A549 (cell line): ENCODE measurements at regions not wholly inside any gene's neighbourhood (a gene's known extent, or its start where the extent isn't known, plus 50 kb on each side); places are given as distances from the start of the nearest gene placed in this dataset.
"Not testable (repeated sequence)": the region's sequence is repeated elsewhere in the genome, so short reads cannot be mapped to it uniquely, and the experiment has no call there.

Experiments used
- ATAC-seq, 2 experiments: fragments of 200-7000 bp in 1 of 2; fragments of >200 bp in 1 of 2; cut with Nextera tagmentation in 1 of 2; cut with Tn5 transposase in 1 of 2; 3 replicates each; pipeline versions ENCODE4 v1.8.0 to v1.9.1; 2018 to 2020; ENCODE audit warnings: mild to moderate bottlenecking in 1 of 2, moderate library complexity in 1 of 2
- CTCF ChIA-PET: fragments of 300-600 bp; sonication (Branson Sonifier 250); formaldehyde crosslinking; extraction: SDS; loops from one replicate; lab custom pipeline; 2021; ENCODE audit warnings: antibody characterized with exemption, inconsistent platforms; lab: Yijun Ruan, JAX
- POLR2A ChIA-PET: fragments of 350-600 bp; formaldehyde crosslinking; extraction: SDS; loops from one replicate; lab custom pipeline; 2021; ENCODE audit warnings: antibody characterized with exemption, inconsistent platforms; lab: Yijun Ruan, JAX
- DNase-seq, 2 experiments: peaks; one replicate each; pipeline versions ENCODE4 v3.0.0 to v3.0.0-alpha.2; 2011 to 2016; ENCODE audit warnings: low read depth in 1 of 2, low spot score in 1 of 2
- FAIRE-seq: peaks from 2 replicates; lab custom pipeline; 2011; peaks lifted over from hg19 to GRCh38; lab: Jason Lieb, UNC
- H3K27ac ChIP-seq, 2 experiments: fragments of >200 bp; sonication (Bioruptor Twin); formaldehyde crosslinking; 3 replicates each; pipeline ENCODE4 v1.5.1; 2016 to 2017
- H3K4me1 ChIP-seq: fragments of >200 bp; sonication (Bioruptor Twin); formaldehyde crosslinking; 3 replicates; pipeline ENCODE4 v1.6.1; 2016
- H3K4me2 ChIP-seq: fragments of >200 bp; sonication (Bioruptor Twin); formaldehyde crosslinking; 3 replicates; pipeline ENCODE4 v1.6.1; 2016
- H3K4me3 ChIP-seq: fragments of >200 bp; sonication (Bioruptor Twin); formaldehyde crosslinking; 3 replicates; pipeline ENCODE4 v1.5.1; 2016
- H3K9me3 ChIP-seq: fragments of >200 bp; sonication (Bioruptor Twin); formaldehyde crosslinking; 3 replicates; pipeline ENCODE4 v1.6.1; 2016
- BCL3 ChIP-seq: fragments of >200 bp; sonication (Bioruptor Twin); formaldehyde crosslinking; IDR thresholded peaks from 3 replicates; pipeline ENCODE4 v1.6.1; 2016
- BHLHE40 ChIP-seq: IDR thresholded peaks from 2 replicates; pipeline ENCODE4 v1.6.1; 2012; ENCODE audit warnings: low read depth, low read length, inconsistent platforms
- CBX2 ChIP-seq: fragments of 200-600 bp; sonication (generic); IDR thresholded peaks from 2 replicates; pipeline ENCODE4 v1.6.1; 2016; ENCODE audit warnings: low read depth, mild to moderate bottlenecking, borderline replicate concordance
- CBX8 ChIP-seq: fragments of 200-600 bp; sonication (generic); IDR thresholded peaks from 2 replicates; pipeline ENCODE4 v1.6.1; 2016
- CEBPB ChIP-seq, 2 experiments: fragments of >200 bp in 1 of 2; sonication (Bioruptor Twin) in 1 of 2; formaldehyde crosslinking in 1 of 2; IDR thresholded peaks; 2 replicates each; pipeline ENCODE4 v1.6.1; 2012 to 2016
- CTCF ChIP-seq: fragments of >200 bp; sonication (Bioruptor Twin); formaldehyde crosslinking; IDR thresholded peaks from 3 replicates; pipeline ENCODE4 v1.5.1; 2016
- EHF ChIP-seq: fragments of 250-450 bp; sonication (Bioruptor Pico); IDR thresholded peaks from 2 replicates; pipeline ENCODE4 v1.5.0; 2020; ENCODE audit warnings: mild to moderate bottlenecking
- EHMT2 ChIP-seq: fragments of 200-600 bp; sonication (generic); IDR thresholded peaks from 2 replicates; pipeline ENCODE4 v1.6.1; 2016; ENCODE audit warnings: antibody characterized with exemption, low read depth, mild to moderate bottlenecking, moderate library complexity
- ELK1 ChIP-seq: fragments of 150-350 bp; IDR thresholded peaks from 2 replicates; pipeline ENCODE4 v1.6.1; 2014; ENCODE audit warnings: low read depth, mild to moderate bottlenecking, low read length
- FOSB ChIP-seq: fragments of 250-450 bp; sonication (Bioruptor Pico); IDR thresholded peaks from 2 replicates; pipeline ENCODE4 v1.5.0; 2020; ENCODE audit warnings: mild to moderate bottlenecking, moderate library complexity
- FOXS1 ChIP-seq: fragments of 250-450 bp; sonication (Bioruptor Pico); IDR thresholded peaks from 2 replicates; pipeline ENCODE4 v1.5.0; 2020; ENCODE audit warnings: mild to moderate bottlenecking, moderate library complexity
- HEYL ChIP-seq: fragments of 250-450 bp; sonication (Bioruptor Pico); IDR thresholded peaks from 2 replicates; pipeline ENCODE4 v1.8.0; 2021; ENCODE audit warnings: mild to moderate bottlenecking, moderate library complexity
- HOXB5 ChIP-seq: fragments of 250-450 bp; sonication (Bioruptor Pico); IDR thresholded peaks from 2 replicates; pipeline ENCODE4 v1.5.0; 2020; ENCODE audit warnings: mild to moderate bottlenecking, moderate library complexity
- KDM1A ChIP-seq: fragments of 200-600 bp; sonication (generic); IDR thresholded peaks from 2 replicates; pipeline ENCODE4 v1.6.1; 2016; ENCODE audit warnings: low read depth, mild to moderate bottlenecking
- KDM5A ChIP-seq: fragments of 200-600 bp; sonication (generic); IDR thresholded peaks from 2 replicates; pipeline ENCODE4 v1.6.1; 2016; ENCODE audit warnings: antibody characterized with exemption, mild to moderate bottlenecking
- MAFK ChIP-seq: fragments of 450-650 bp; IDR thresholded peaks from 2 replicates; pipeline ENCODE4 v1.6.1; 2014; ENCODE audit not compliant: partially characterized antibody
- NR3C1 ChIP-seq: fragments of >200 bp; sonication (Bioruptor Twin); formaldehyde crosslinking; IDR thresholded peaks from 3 replicates; pipeline ENCODE4 v1.6.1; 2017
- PHF8 ChIP-seq: fragments of 200-600 bp; sonication (generic); IDR thresholded peaks from 2 replicates; pipeline ENCODE4 v1.6.1; 2016; ENCODE audit warnings: low read depth, mild to moderate bottlenecking, antibody characterized with exemption, moderate library complexity, borderline replicate concordance
- RARB ChIP-seq: fragments of 250-450 bp; sonication (Bioruptor Pico); IDR thresholded peaks from 2 replicates; pipeline ENCODE4 v1.8.0; 2021; ENCODE audit warnings: mild to moderate bottlenecking, moderate library complexity
- RFX5 ChIP-seq: fragments of 450-650 bp; IDR thresholded peaks from 2 replicates; pipeline ENCODE4 v1.7.1; 2014; ENCODE audit warnings: antibody characterized with exemption, mild to moderate bottlenecking, moderate library complexity
- RNF2 ChIP-seq: fragments of 200-600 bp; sonication (generic); IDR thresholded peaks from 2 replicates; pipeline ENCODE4 v1.6.1; 2016; ENCODE audit warnings: low read depth, mild to moderate bottlenecking, antibody characterized with exemption, moderate library complexity, borderline replicate concordance
- SMC3 ChIP-seq: fragments of >200 bp; sonication (Bioruptor Twin); formaldehyde crosslinking; IDR thresholded peaks from 3 replicates; pipeline ENCODE4 v1.6.1; 2018; ENCODE audit warnings: inconsistent platforms
- TFCP2L1 ChIP-seq: fragments of 250-450 bp; sonication (Bioruptor Pico); IDR thresholded peaks from 2 replicates; pipeline ENCODE4 v1.5.0; 2021; ENCODE audit warnings: mild to moderate bottlenecking
- ZC3H11A ChIP-seq: fragments of 450-650 bp; IDR thresholded peaks from 2 replicates; pipeline ENCODE4 v1.6.1; 2014; ENCODE audit warnings: antibody characterized with exemption, mild to moderate bottlenecking
- WGBS: methylation state at CpG from one replicate; pipeline ENCODE4 v1.1.6; 2017; ENCODE audit errors: missing lambda C conversion rate; 5-methylcytosine and 5-hydroxymethylcytosine counted together
- TF ChIP-seq, protein P1 (sequence below): IDR thresholded peaks from 2 replicates; pipeline ENCODE4 v1.6.1; 2012
- TF ChIP-seq, protein P2 (sequence below): IDR thresholded peaks from 2 replicates; pipeline ENCODE4 v1.6.1; 2012; ENCODE audit warnings: low read depth, borderline replicate concordance

GRCh38 chr7:32648408-32649156 is 153.3 kb downstream of the AVL9 start:
- no peak for DNase-seq
- CTCF ChIA-PET, result interaction anchor here (0.7 kb wide), 1 partner anchor 18 kb away, joined by 3 read pairs; no protein-coding TSS in a partner anchor
- Histone ChIP-seq H3K9me3 (no peaks in the 10 kb centered on the region), H3K4me3 (no peak overlapping the region), H3K27ac (peak overlapping the region in 1 of 2 experiments; percentile 31; a peak in 3 of 6 replicates), H3K4me1 (peaks cover 8% of the 10 kb centered on the region; the same call in 2 of the 3 replicates), H3K4me2 (0 out of 3 replicates have a peak overlapping the region, but pooled peaks have one; percentile 10)
- ATAC-seq, result no peak
- 87% methylated on average over 6 of the region's 6 CpGs for WGBS
- FAIRE-seq, result no peak
- POLR2A ChIA-PET, result no interaction called here
- TF ChIP-seq SMC3 (no peak), EHF (no peak), FOXS1 (CRISPR knock-in tag) (no peak), RARB (CRISPR knock-in tag) (no peak), TFCP2L1 (no peak), CBX2 (no peak), NR3C1 (no peak), CBX8 (no peak), HOXB5 (no peak), BHLHE40 (no peak), KDM5A (no peak), RFX5 (no peak), ZC3H11A (no peak)
- TF ChIP-seq, protein P1, sequence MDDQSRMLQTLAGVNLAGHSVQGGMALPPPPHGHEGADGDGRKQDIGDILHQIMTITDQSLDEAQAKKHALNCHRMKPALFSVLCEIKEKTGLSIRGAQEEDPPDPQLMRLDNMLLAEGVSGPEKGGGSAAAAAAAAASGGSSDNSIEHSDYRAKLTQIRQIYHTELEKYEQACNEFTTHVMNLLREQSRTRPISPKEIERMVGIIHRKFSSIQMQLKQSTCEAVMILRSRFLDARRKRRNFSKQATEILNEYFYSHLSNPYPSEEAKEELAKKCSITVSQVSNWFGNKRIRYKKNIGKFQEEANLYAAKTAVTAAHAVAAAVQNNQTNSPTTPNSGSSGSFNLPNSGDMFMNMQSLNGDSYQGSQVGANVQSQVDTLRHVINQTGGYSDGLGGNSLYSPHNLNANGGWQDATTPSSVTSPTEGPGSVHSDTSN, result no peak

DNA sequence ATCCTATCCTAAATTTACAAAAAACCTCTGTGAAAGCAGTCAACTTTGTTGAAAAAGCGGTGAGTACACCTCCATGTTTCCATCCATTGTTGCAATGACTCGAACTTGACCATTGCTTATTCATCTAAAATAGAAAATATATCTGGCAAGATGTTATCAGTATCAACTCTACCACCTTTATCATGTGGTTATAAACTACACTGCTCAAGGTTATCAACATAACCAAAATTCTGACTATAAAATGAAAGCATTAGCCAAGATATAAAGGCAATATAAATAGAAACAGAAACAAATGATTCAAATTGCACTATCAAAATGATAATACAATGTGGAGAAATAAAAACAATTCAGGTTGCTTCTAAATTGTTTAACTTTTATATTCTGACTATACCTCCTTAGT is 150.0 kb downstream of the AVL9 start:
- 91% methylated on average over 2 of the region's 2 CpGs for WGBS
- H3K27ac ChIP-seq, H3K4me1 ChIP-seq, H3K9me3 ChIP-seq, DNase-seq, H3K4me2 ChIP-seq, POLR2A ChIA-PET, ATAC-seq, H3K4me3 ChIP-seq: not testable (repeated sequence)
- CTCF ChIA-PET, result interaction anchor here (1.1 kb wide), 1 partner anchor 10 kb away, joined by 4 read pairs; no protein-coding TSS in a partner anchor
- FAIRE-seq, result peak; percentile 83

- no peak for DNase-seq
- 96% methylated on average over 5 of the region's 5 CpGs for WGBS
- no peak overlapping the region for H3K4me3 ChIP-seq
- no peak overlapping the region for H3K4me2 ChIP-seq
- H3K9me3 ChIP-seq, result peaks cover 6% of the 10 kb centered on the region; the same call in 2 of the 3 replicates
- H3K27ac ChIP-seq, result no peak overlapping the region
- no peak for ATAC-seq
- FAIRE-seq, result no peak
- ChIA-PET CTCF (no interaction called here), POLR2A (no interaction called here)
- TF ChIP-seq MAFK (peak; percentile 39), KDM1A (no peak)
- TF ChIP-seq, all 56 proteins: peak for 1
- no peaks in the 10 kb centered on the region for H3K4me1 ChIP-seq
These were observed 147.9 kb downstream of the AVL9 start for GRCh38 chr7:32643194-32643593.

GRCh38 chr7:32639122-32639521 is 143.8 kb downstream of the AVL9 start:
- H3K4me3 ChIP-seq, result no peak overlapping the region
- H3K4me2 ChIP-seq, result no peak overlapping the region
- ATAC-seq, result no peak
- FAIRE-seq, result no peak
- peaks cover 6% of the 10 kb centered on the region; the same call in 2 of the 3 replicates for H3K9me3 ChIP-seq
- 91% methylated on average over 3 of the region's 3 CpGs for WGBS
- H3K27ac ChIP-seq, result no peak overlapping the region
- ChIA-PET CTCF (interaction anchor here (1.2 kb wide), 1 partner anchor 64 kb away, joined by 3 read pairs; no protein-coding TSS in a partner anchor), POLR2A (no interaction called here)
- no peak for DNase-seq
- peaks cover 8% of the 10 kb centered on the region; the same call in 2 of the 3 replicates for H3K4me1 ChIP-seq
- TF ChIP-seq CTCF, result no peak
- no peak for TF ChIP-seq BHLHE40
- TF ChIP-seq RARB (CRISPR knock-in tag), result no peak
- TF ChIP-seq ELK1, result no peak
- TF ChIP-seq CEBPB (IDR thresholded peaks at IDR 0.05), result no peak
- TF ChIP-seq, protein P2, sequence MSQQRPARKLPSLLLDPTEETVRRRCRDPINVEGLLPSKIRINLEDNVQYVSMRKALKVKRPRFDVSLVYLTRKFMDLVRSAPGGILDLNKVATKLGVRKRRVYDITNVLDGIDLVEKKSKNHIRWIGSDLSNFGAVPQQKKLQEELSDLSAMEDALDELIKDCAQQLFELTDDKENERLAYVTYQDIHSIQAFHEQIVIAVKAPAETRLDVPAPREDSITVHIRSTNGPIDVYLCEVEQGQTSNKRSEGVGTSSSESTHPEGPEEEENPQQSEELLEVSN, result no peak
- TF ChIP-seq KDM5A, result no peak
- no peak for TF ChIP-seq EHMT2
- TF ChIP-seq FOSB, result no peak
- no peak for TF ChIP-seq PHF8
- TF ChIP-seq BCL3, result no peak
- TF ChIP-seq ZC3H11A, result no peak
- TF ChIP-seq RNF2, result no peak
- no peak for TF ChIP-seq HEYL (CRISPR knock-in tag)
